Caki2 (cell line): ENCODE measurements at regions not wholly inside any gene's neighbourhood (a gene's known extent, or its start where the extent isn't known, plus 50 kb on each side); places are given as distances from the start of the nearest gene placed in this dataset.

Source experiments
- DNase-seq: peaks from one replicate; pipeline ENCODE4 v3.0.0-alpha.2; 2015; ENCODE audit warnings: low read depth
- in situ Hi-C: cut with HindIII; loops from 2 replicates; pipeline ENCODE4 v1.10.0; 2016; ENCODE audit warnings: low sequenced_read_pairs, low pct_unique_long_range_greater_than_20kb, mixed read lengths

DNA sequence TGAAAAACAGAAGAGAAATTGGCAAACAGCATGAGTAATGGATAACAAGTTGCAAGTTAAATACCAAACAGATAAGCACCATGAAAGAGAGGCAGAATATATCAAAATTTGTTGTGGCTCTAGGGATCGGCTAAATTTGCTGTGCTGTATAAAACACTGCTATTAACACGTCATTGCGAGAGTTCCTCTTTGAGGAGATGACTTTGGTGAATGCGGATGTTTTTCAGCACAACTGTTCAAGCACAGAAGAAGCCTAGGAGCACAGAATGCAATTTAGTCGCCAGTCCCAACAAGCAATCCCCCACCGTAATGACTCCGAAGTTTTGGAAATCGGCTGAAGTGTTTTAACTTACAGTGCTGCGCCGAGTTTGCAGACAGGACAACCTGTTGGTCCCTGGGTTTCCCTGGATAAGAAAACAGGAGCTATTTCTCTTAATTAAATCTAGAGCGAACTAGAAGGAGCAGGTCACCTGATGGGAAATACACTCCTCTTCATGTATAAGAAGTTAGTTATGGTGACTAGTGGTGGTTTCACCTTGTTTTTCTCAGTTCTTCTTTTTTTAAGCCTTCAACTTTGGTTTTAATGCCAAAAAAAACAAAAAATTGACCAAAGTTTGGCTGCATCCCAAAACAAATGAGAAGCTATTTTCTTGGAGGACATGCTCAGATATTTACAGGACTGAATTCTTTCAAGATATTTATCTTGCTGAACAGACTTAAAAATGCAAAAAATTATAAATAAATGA lies 454.1 kb upstream of the SALL3 start:
- in situ Hi-C loops: no loop called here

GRCh38 chr18:78526275-78526674 lies 453.3 kb upstream of the SALL3 start:
- in situ Hi-C loops: no loop called here
- DNase-seq: no peak

More for the DNA sequence above, 454.1 kb upstream of the SALL3 start:
- DNase-seq: peak; percentile 41

GRCh38 chr18:78526923-78527711 lies 452.5 kb upstream of the SALL3 start:
- in situ Hi-C loops: no loop called here
- no peak for DNase-seq

DNA sequence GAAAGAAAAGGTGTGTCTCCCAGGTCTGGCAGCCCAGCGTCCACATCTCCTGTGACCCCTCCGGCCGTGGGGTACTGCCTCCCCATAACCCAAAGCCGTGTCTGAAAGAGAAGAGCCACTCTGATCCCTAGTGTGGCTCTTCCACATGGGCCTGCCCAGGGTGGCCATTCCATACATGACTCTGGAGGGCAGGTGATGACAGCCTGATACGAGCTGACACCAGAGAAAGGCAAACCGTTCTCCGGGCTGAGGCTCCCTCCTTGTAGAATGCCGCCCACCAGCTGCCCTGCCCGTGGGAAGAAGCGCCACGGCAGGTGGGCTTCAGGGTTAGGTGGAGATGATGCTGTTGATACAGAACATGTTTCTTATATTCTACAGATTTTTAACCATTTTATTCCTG lies 451.6 kb upstream of the SALL3 start:
- no peak for DNase-seq
- in situ Hi-C loops: no loop called here

DNA sequence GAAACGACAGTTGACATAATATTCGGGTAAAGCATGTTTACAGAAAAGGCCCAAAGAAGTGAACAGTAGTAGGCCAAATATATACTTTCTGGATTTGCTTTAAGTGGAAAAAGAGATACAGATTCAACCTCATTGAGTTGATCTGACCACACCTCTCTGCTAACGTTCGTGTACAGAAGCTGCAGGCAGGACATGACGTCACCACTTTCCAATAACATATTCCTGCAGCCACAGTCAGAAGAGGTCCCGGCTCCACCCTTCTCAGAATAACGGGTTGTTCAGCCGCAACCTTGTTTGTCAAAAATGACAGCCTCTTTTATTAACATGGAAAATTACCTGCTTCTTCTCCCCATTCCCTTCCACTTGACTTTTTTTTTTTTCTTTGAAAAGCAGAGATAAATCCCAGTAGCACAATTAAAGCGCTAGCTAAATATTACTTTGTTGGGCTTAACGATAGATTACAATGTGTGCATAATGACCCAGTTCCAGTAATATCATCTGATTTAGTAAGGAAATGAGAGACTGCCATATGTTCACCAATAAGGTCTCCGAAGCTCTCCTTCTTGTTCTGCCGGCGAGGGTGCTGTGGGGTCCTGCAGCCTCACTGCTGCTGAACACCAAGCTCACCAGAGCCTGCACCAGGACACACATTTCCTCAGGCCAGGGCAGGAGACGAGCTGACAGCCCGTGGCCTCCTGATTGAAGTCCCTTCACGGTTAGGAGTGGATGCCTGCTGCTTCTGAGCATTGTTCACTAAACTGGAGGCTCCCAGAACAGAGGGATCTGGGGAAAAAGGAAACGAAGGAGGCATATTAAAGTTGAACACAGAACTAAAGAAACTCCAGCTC lies 451.0 kb upstream of the SALL3 start:
- no peak for DNase-seq
- in situ Hi-C loops: no loop called here

DNA sequence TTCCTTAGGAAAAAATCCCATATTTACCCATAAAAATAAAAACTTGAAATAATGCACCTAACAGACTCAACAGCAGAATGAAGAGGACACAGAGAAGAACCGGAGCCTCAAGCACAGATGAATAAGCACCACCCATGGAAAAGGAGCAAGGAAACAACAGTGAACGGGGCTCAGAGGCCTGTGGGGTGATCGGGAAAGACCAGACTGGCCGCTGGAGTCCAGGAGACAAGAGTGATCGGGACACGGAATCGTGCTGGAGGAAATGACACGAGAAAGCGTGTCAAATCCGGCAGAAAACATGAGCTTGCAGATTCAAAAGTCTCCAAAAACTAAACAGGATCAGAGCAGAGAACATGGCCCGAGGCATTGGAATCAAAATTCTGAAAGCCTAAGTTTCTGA lies 448.0 kb upstream of the SALL3 start:
- DNase-seq: no peak
- in situ Hi-C loops: no loop called here

DNA sequence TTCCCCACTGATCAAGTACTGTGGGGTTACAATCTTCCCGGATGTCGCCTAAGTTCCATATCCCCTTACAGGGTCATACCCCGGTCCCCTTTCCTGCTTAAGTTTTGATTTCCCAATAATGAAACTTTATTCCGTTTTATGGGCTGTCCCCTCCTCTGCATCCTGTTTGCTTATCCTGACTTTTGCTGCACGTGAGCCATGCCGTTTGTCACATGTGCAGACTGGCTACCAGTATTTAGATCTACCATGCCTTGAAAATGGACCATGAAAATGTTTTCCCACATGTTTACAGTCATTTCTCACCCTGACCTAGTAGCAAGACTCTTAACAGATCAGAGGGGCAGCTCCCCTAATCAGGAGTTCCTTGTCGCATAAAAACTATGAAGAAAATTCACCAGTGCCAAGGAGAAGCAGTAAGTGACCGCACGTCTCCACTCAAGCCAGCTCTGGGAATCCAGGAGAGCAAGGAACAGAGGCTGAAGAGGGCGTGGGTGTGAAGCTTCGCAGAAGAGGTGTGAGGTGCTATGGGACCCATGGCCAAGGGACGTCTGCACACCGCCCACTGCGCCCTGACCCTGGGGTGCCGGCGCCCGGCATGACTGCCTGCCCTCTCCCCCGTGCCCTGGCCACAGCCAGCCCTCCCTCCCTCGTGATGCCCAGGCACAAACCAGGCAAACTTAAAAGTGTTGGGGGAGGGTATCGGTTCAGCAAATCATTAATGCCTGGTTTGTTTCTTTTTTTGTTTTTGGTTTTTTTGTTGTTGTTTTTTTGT lies 440.8 kb upstream of the SALL3 start:
- DNase-seq: no peak
- in situ Hi-C loops: no loop called here

DNA sequence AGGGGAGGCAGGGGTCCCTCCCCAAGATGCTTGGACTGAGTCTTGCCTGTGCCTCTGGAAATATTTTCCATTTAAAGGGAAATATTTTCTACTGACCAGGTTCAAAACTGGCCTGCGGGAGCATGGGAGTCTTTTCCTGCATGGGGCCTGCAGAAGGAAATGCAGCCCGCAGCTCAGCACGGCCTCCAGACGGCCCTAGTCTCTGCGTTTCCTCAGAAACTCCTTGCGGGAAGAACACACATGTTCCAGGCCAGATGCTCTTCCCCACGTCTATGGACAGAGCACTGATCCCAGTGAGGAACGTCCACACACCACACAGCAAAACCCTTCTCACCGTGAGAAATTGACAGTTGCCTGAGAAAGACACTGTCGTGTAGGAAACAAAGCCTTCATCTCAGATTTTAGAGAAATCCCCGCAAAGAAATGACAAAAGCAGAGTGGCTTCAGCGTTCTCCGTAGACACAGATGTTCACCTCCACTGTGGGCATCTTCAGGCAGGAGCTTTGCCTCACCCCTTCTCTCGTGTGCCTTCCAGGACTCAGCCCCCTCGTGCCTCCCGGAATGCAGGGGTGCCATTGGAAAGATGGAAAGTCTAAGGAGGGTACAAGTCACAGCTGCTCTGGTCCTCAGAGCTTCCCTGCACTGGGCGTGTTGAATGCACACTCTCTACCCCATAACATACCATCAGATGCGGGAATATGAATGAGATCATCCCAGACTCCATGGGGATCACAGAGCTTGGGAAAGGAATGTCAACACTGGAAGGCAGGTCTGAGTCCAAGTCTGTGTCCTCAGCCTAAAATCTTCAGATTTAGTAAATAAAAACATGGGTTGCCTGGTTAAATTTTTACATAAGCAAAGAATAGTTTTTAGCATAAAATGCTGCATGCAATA lies 438.7 kb upstream of the SALL3 start:
- in situ Hi-C loops: no loop called here
- no peak for DNase-seq

DNA sequence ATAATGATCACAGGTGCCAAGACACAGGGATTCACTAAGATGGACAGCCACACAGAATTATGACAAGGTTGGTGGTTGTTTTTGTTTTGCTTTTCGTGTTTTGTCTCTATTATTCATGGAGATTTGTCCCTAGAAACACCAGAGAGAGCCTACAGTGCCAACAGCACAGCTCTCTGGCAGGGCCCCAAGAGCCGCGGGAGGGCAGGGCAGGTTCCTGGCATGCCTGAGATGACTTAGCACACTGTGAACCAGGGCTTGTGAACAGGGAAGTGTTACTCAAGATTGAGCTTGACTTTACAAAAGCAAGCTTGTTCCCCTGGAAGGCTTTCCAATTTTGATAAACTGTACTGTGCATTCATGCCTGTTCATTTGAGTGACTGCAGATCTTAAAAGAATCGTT lies 437.4 kb upstream of the SALL3 start:
- in situ Hi-C loops: no loop called here
- DNase-seq: no peak

DNA sequence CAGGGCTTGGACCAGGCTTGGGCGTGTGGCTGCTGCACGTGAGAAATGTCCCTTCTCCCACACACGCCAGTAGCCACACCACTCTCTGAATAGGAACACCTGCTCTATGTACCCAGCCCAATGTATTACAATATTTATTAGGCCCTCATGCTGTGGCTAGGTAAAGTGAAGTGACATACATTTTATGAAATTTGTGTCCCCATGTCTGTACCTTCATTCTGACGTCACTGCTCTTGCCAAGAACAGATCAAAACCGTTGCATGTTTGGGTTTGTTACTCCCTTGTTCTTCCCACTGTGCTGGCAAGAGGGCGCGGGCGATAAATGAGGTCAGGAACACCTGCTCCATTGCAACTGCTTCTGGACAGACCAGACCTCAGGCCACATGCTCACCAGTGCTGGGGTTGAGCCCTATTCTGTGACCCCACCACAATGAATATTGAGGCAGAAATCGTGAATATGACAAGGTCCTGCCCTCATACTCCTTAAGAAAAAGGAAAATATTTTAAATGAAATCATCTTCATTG lies 436.4 kb upstream of the SALL3 start:
- in situ Hi-C loops: no loop called here
- DNase-seq: no peak

DNA sequence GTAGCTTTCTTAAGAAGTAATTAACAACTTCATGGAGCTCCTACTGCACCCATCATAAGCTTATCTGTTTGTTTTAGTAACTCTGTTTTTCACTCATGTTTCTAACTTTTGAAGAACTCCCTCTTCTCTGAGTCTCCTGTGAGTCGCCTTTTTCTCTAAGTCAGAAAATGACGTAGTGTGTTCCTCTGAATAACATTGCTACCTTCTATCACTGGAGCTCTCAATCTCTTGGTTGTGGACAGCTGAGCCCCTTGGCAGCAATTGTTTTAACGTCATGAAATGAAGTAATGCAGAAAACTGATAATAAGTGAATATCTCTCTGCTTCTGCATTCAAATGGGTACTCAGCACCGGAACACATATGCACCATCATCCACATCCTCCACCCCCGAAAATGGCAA lies 433.3 kb upstream of the SALL3 start:
- no peak for DNase-seq
- in situ Hi-C loops: no loop called here

DNA sequence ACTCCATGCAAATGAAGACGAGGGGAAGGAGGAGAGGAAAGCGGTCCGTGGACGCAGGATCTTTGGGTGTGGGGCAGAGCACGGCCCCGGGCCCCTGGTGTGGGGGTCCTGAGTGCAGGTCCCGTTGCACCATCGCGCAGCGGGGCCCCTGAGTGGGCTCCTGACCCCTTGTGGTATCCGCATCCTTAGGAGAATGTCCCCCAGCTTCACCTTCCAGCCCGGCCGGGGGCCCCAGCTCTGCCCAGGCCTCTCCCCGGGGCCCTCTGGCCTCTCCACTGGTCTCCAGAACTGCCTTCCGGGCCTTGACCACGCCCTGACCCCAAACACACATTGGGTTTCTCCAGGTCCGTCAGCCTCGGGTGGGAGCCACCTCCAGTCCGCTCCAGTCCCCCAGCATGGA lies 431.8 kb upstream of the SALL3 start:
- in situ Hi-C loops: no loop called here
- DNase-seq: no peak

GRCh38 chr18:78548261-78549058 lies 431.2 kb upstream of the SALL3 start:
- in situ Hi-C loops: no loop called here
- DNase-seq: no peak

GRCh38 chr18:78549971-78550370 lies 429.6 kb upstream of the SALL3 start:
- in situ Hi-C loops: no loop called here
- no peak for DNase-seq

DNA sequence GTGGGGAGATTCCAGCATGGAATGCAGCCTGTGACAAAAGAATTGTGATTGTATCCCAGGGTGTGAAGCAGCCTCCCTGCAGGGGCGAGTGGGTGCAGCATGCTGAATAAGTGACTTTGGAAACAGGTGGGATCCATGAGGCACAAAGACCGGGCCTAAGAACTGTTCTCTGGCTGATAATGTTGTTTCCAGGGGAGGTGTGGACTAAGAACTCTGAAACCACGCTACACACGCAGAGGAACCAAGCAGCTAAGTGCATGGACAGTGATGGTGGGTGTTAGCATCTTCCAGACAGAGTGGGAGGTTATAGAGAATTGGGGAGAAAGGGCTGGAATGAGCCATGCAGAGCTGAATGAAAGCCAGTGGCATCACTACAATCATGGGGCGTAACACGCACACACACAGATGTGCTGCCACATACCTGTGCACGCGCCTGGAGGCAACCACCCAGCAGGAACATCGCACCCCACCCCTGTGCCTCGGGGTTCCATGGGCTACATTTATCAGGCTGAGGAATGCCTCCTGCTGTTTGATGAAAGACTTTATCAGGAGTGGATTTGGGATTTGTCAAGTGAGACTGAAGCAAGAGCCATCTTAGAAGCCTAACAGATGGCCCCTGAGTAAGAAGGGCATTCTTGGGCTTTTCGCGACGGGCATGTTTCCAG lies 424.5 kb upstream of the SALL3 start:
- DNase-seq: no peak
- in situ Hi-C loops: no loop called here

DNA sequence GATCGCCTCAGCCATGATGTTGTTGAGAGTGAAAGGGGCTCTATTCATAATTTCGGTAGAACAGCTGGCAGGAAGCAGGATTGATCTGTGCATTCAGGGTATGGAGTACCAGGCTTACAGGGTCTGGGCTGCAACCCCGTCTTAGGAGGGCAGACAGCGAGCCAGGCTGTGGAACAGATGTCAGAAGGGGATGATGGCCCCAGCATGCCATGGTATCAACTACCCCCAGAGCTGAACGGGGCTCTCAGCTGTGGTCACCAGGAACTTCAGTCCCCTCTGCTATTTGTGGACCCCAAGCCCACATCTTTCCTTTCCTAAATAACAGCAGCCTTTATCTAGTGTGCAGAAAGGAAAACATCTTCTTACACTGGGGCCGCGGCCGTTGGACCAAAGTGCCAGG lies 422.2 kb upstream of the SALL3 start:
- no peak for DNase-seq
- in situ Hi-C loops: no loop called here
